Left ventricle myocardium inferior (tissue), 1 donor: ENCODE measurements at regions not wholly inside any gene's neighbourhood (a gene's known extent, or its start where the extent isn't known, plus 50 kb on each side); places are given as distances from the start of the nearest gene placed in this dataset.
A peak's percentile ranks its signal among the peaks of the same experiment; 100 is the strongest.

Experiments
- DNase-seq: peaks from one replicate; pipeline ENCODE4 v3.0.0-alpha.2; 2020
- H3K27ac ChIP-seq: fragments of 200-600 bp; replicated peaks from 2 replicates; pipeline ENCODE4 v1.8.0; 2021
- H3K27me3 ChIP-seq: fragments of 200-600 bp; 2 replicates; pipeline ENCODE4 v1.8.0; 2021; ENCODE audit warnings: low read depth
- H3K36me3 ChIP-seq: fragments of 200-600 bp; 2 replicates; pipeline ENCODE4 v1.8.0; 2021
- H3K4me1 ChIP-seq: fragments of 200-600 bp; 2 replicates; pipeline ENCODE4 v1.8.0; 2021
- H3K4me3 ChIP-seq: fragments of 200-600 bp; 2 replicates; pipeline ENCODE4 v1.8.0; 2021; ENCODE audit warnings: mild to moderate bottlenecking, moderate library complexity
- H3K9me3 ChIP-seq: fragments of 200-600 bp; replicated peaks from 2 replicates; pipeline ENCODE4 v1.8.0; 2021
- CTCF ChIP-seq: fragments of 200-600 bp; IDR thresholded peaks from 2 replicates; pipeline ENCODE4 v1.8.0; 2021; ENCODE audit warnings: antibody characterized with exemption, mild to moderate bottlenecking, borderline replicate concordance
- intact Hi-C: fragments of 100-400 bp; cut with micrococcal nuclease; formaldehyde crosslinking; loops from one replicate; pipeline ENCODE4 v1.11.0; 2022
- donor health status: DM: no; HTN: yes; CAD: no; lungs with severe emphysema.

GRCh38 chr3:39718674-39719595 lies 90.5 kb upstream of the MYRIP start:
- no peak for TF ChIP-seq CTCF
- no peak overlapping the region for H3K4me3 ChIP-seq
- intact Hi-C loops: no loop called here

GRCh38 chr3:39721076-39721475 lies 88.3 kb upstream of the MYRIP start:
- H3K9me3 ChIP-seq: no peaks in the 10 kb centered on the region
- intact Hi-C loops: no loop called here
- no peak overlapping the region for H3K27ac ChIP-seq
- no peaks in the 10 kb centered on the region for H3K27me3 ChIP-seq
- H3K4me3 ChIP-seq: no peak overlapping the region
- H3K36me3 ChIP-seq: no peaks in the 10 kb centered on the region
- no peaks in the 10 kb centered on the region for H3K4me1 ChIP-seq
- DNase-seq: no peak
- TF ChIP-seq CTCF: no peak

More at GRCh38 chr3:39718674-39719595, 90.5 kb upstream of the MYRIP start:
- no peaks in the 10 kb centered on the region for H3K27me3 ChIP-seq
- no peaks in the 10 kb centered on the region for H3K4me1 ChIP-seq
- H3K27ac ChIP-seq: no peak overlapping the region
- H3K9me3 ChIP-seq: no peaks in the 10 kb centered on the region
- no peak for DNase-seq
- no peaks in the 10 kb centered on the region for H3K36me3 ChIP-seq

- H3K9me3 ChIP-seq: no peaks in the 10 kb centered on the region
- DNase-seq: no peak
- peak; percentile 62 for TF ChIP-seq CTCF
- no peaks in the 10 kb centered on the region for H3K4me1 ChIP-seq
- H3K4me3 ChIP-seq: no peak overlapping the region
- H3K36me3 ChIP-seq: no peaks in the 10 kb centered on the region
- no peaks in the 10 kb centered on the region for H3K27me3 ChIP-seq
- intact Hi-C loops: no loop called here
- no peak overlapping the region for H3K27ac ChIP-seq
These were observed 85.1 kb upstream of the MYRIP start for GRCh38 chr3:39724233-39724846.

DNA sequence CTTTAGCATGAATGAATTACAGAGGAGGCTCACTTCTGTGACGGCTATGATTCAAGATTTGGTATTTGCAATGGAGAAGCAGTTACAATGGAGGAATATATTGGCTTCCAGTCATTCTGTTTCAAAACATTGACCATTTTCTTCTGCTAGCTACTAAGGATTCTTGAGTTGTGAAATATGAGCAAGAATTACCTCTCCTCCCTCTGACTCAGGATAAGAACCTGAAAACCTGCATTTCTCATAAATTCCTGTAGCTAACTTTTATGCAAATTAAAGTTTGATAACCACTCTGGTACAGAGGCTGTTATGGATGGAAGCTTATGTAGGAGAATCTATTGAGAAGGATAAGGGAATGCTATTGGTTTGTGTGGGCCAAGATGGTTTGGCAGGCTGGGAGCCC lies 84.1 kb upstream of the MYRIP start:
- intact Hi-C loops: loop anchor here (5.0 kb wide), 1 partner anchor 457 kb away; no protein-coding TSS in a partner anchor
- Histone ChIP-seq H3K9me3 (no peaks in the 10 kb centered on the region), H3K27ac (no peak overlapping the region), H3K27me3 (no peaks in the 10 kb centered on the region), H3K36me3 (no peaks in the 10 kb centered on the region), H3K4me3 (no peak overlapping the region), H3K4me1 (no peaks in the 10 kb centered on the region)
- no peak for TF ChIP-seq CTCF
- no peak for DNase-seq

- no peaks in the 10 kb centered on the region for H3K4me1 ChIP-seq
- H3K36me3 ChIP-seq: no peaks in the 10 kb centered on the region
- no peak for DNase-seq
- H3K4me3 ChIP-seq: no peak overlapping the region
- H3K27ac ChIP-seq: no peak overlapping the region
- intact Hi-C loops: loop anchor here (5.0 kb wide), 1 partner anchor 455 kb away; no protein-coding TSS in a partner anchor
- no peaks in the 10 kb centered on the region for H3K27me3 ChIP-seq
- no peak for TF ChIP-seq CTCF
- no peaks in the 10 kb centered on the region for H3K9me3 ChIP-seq
These were observed 82.0 kb upstream of the MYRIP start for GRCh38 chr3:39727415-39727814.
